Stomach (tissue), 8 donors: ENCODE measurements at regions not wholly inside any gene's neighbourhood (a gene's known extent, or its start where the extent isn't known, plus 50 kb on each side); places are given as distances from the start of the nearest gene placed in this dataset.

Source experiments
- DNase-seq, 2 donors: peaks; one replicate each; pipeline versions ENCODE4 v3.0.0 to v3.0.0-alpha.2; 2013 to 2019
- H3K27ac ChIP-seq, 5 donors: fragments of 200-600 bp in 4 of 5; sonication (generic) in 4 of 5; one replicate each; pipeline ENCODE4 v1.5.1; 2013 to 2019; ENCODE audit warnings: mild to moderate bottlenecking in 1 of 5, moderate library complexity in 1 of 5
- H3K27me3 ChIP-seq, 3 donors: fragments of 200-600 bp; sonication (generic); one replicate each; pipeline ENCODE4 v1.5.1; 2017 to 2019; ENCODE audit warnings: mixed run types in 1 of 3
- H3K36me3 ChIP-seq, 4 donors: fragments of 200-600 bp; sonication (generic); 1 replicate in 3 of 4; 2 replicates in 1 of 4; pipeline ENCODE4 v1.5.1; 2016 to 2019
- H3K4me1 ChIP-seq, 4 donors: fragments of 200-600 bp; sonication (generic); one replicate each; pipeline ENCODE4 v1.5.1; 2016 to 2019
- H3K4me3 ChIP-seq, 4 donors: fragments of 200-600 bp; sonication (generic) in 3 of 4; one replicate each; pipeline ENCODE4 v1.5.1; 2016 to 2019; ENCODE audit warnings: mild to moderate bottlenecking in 1 of 4
- H3K9me3 ChIP-seq, 4 donors: fragments of 200-600 bp; sonication (generic); one replicate each; pipeline ENCODE4 v1.5.1; 2016 to 2019
- EP300 ChIP-seq: sonication (generic); formaldehyde crosslinking; IDR thresholded peaks from one replicate; pipeline ENCODE4 v1.6.1; 2017; ENCODE audit warnings: antibody characterized with exemption
- POLR2A ChIP-seq, 4 donors: fragments of 450-650 bp; IDR thresholded peaks; one replicate each; pipeline ENCODE4 v1.6.1; 2016; ENCODE audit warnings: antibody characterized with exemption in 4 of 4, control low read depth in 2 of 4, mild to moderate bottlenecking in 1 of 4, moderate library complexity in 1 of 4
- POLR2AphosphoS5 ChIP-seq, 3 donors: sonication (generic); formaldehyde crosslinking; IDR thresholded peaks; one replicate each; pipeline ENCODE4 v1.6.1; 2016; ENCODE audit warnings: antibody characterized with exemption in 3 of 3
- WGBS, 5 donors: extraction: QIAGEN DNeasy Blood & Tissue Kit in 3 of 5; methylation state at CpG; one replicate each; pipeline versions ENCODE4 v1.1.5 to v1.1.7; 2013 to 2018; 5-methylcytosine and 5-hydroxymethylcytosine counted together
- intact Hi-C: fragments of 100-400 bp; cut with DNase I; formaldehyde crosslinking; loops from one replicate; pipeline ENCODE4 v1.15.1; 2023; ENCODE audit warnings: low total_unique reads
- TF ChIP-seq, protein P1 (sequence below), 7 experiments: fragments of 450-650 bp in 4 of 7; fragments of 200-600 bp in 3 of 7; sonication (generic) in 3 of 7; IDR thresholded peaks; one replicate each; pipeline ENCODE4 v1.5.1; 2016 to 2019; ENCODE audit warnings: antibody characterized with exemption in 7 of 7, control low read depth in 2 of 7, mild to moderate bottlenecking in 1 of 7
- donor health status: healthy with polysubstance abuse.
- donor health status: Bipolar disorder and iron deficiency.
- donor health status: healthy.

DNA sequence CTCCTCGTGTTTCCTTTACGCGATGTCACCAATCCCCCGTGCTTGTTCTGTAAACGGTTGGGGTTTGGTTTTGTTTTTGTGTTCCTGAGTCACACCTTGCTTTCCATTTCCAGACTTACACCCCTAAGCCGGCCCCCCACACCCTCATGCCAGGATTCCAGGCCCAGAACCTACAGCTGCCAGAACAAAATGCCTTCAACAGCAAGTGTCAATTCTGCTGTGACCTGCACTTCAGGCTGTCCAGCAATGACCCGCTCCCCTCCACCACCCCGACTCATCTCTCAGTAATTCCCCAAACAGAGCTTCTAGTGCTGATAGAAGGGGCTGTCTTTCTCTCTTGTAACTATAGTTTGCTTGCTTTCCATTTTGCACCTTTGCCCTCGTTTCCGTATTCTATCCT is 722.1 kb upstream of the CELF2 start:
- intact Hi-C loops, result no loop called here
- DNase-seq, result no peak
- H3K9me3 ChIP-seq, result peaks cover 0 to 4% (median 0%) of the 10 kb centered on the region in 4 donors
- H3K27ac ChIP-seq, result no peak overlapping the region
- H3K27me3 ChIP-seq, result no peaks in the 10 kb centered on the region
- peaks cover 0 to 10% (median 0%) of the 10 kb centered on the region in 4 donors for H3K4me1 ChIP-seq
- H3K36me3 ChIP-seq, result no peaks in the 10 kb centered on the region
- TF ChIP-seq, protein P1, sequence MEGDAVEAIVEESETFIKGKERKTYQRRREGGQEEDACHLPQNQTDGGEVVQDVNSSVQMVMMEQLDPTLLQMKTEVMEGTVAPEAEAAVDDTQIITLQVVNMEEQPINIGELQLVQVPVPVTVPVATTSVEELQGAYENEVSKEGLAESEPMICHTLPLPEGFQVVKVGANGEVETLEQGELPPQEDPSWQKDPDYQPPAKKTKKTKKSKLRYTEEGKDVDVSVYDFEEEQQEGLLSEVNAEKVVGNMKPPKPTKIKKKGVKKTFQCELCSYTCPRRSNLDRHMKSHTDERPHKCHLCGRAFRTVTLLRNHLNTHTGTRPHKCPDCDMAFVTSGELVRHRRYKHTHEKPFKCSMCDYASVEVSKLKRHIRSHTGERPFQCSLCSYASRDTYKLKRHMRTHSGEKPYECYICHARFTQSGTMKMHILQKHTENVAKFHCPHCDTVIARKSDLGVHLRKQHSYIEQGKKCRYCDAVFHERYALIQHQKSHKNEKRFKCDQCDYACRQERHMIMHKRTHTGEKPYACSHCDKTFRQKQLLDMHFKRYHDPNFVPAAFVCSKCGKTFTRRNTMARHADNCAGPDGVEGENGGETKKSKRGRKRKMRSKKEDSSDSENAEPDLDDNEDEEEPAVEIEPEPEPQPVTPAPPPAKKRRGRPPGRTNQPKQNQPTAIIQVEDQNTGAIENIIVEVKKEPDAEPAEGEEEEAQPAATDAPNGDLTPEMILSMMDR (IDR thresholded peaks at IDR 0.05), result no peak
- no peak for TF ChIP-seq EP300
- no peak for TF ChIP-seq POLR2A (IDR thresholded peaks at IDR 0.05)
- TF ChIP-seq POLR2AphosphoS5 (IDR thresholded peaks at IDR 0.05), result no peak
- no peak overlapping the region for H3K4me3 ChIP-seq
- WGBS, 5 donors, result 65 to 71% (median 70%) methylated on average over 10 of the region's 10 CpGs

DNA sequence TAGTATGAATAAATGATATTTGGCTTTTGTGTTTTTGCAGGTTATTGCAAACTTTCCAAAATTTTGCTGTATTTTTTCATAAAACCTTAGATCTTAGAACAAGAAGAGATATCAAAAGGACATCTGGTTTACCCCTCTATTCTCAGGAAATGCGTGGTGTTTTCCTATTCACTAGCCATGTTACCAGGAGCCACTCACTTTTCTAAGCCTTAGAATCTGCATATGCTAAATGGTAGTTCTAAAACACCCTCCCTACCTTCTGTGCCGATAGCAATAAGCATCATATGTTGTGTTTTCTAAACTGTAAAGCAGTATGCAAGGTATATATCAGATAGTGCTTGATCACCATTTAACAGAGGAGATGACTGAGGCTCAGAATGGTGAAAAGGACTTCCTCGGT is 715.0 kb upstream of the CELF2 start:
- WGBS, 5 donors, result 68 to 75% (median 72%) methylated on average over 3 of the region's 3 CpGs
- no peak for TF ChIP-seq POLR2AphosphoS5 (IDR thresholded peaks at IDR 0.05)
- TF ChIP-seq EP300, result no peak
- TF ChIP-seq POLR2A (IDR thresholded peaks at IDR 0.05), result no peak
- TF ChIP-seq, protein P1 (IDR thresholded peaks at IDR 0.05), result no peak
- Histone ChIP-seq H3K36me3 (no peaks in the 10 kb centered on the region), H3K27ac (no peak overlapping the region), H3K4me3 (no peak overlapping the region), H3K4me1 (no peaks in the 10 kb centered on the region), H3K9me3 (no peaks in the 10 kb centered on the region), H3K27me3 (no peaks in the 10 kb centered on the region)
- DNase-seq, result no peak
- intact Hi-C loops, result no loop called here

DNA sequence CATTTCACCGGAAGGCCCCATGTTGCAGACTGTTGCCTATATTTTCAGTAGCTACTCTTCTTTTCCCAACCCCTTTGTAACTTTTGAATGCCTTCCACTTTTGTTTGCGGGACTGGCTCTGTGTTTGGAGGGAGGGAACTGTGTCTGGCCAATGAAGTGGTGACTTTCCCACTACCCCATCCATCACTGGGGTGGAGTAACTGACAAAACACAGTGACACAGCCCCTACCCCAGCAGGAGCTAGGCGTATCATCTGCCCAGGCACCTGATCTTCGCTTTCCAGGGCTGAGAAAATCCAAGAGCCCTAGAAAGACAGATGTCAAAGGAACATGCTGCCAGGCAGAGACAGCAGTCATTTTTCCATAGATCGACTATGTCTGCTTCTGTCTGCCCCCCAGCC is 710.6 kb upstream of the CELF2 start:
- no peak overlapping the region for H3K27ac ChIP-seq
- TF ChIP-seq EP300 (no peak), POLR2AphosphoS5 (IDR thresholded peaks at IDR 0.05) (no peak), POLR2A (IDR thresholded peaks at IDR 0.05) (no peak)
- TF ChIP-seq, protein P1 (IDR thresholded peaks at IDR 0.05), result no peak
- intact Hi-C loops, result no loop called here
- no peaks in the 10 kb centered on the region for H3K4me1 ChIP-seq
- DNase-seq, result no peak
- H3K36me3 ChIP-seq, result no peaks in the 10 kb centered on the region
- 79 to 84% (median 83%) methylated on average over 5 of the region's 5 CpGs for WGBS, 5 donors
- H3K4me3 ChIP-seq, result no peak overlapping the region
- no peaks in the 10 kb centered on the region for H3K27me3 ChIP-seq
- no peaks in the 10 kb centered on the region for H3K9me3 ChIP-seq

DNA sequence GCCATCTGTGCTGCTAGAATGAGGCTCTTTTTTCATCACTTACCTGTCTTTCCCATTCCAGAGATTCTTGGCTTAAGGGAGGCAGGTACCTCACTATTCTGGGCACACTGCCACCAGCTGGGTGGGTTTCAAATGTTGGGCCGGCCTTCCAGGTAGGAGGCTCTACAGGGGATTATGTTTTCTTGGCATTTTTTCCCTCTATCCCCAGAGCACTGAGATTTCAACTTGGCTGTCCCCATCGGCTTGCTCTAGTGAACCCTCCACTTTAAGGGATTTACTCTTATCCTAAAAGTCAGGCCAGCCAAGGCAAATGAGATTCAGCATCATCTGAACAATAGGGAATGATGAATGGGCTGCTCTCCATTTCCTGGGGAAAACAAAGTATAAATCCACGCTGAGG is 710.1 kb upstream of the CELF2 start:
- Histone ChIP-seq H3K36me3 (no peaks in the 10 kb centered on the region), H3K4me3 (no peak overlapping the region), H3K4me1 (no peaks in the 10 kb centered on the region), H3K9me3 (no peaks in the 10 kb centered on the region), H3K27me3 (no peaks in the 10 kb centered on the region), H3K27ac (no peak overlapping the region)
- intact Hi-C loops, result no loop called here
- no peak for TF ChIP-seq EP300
- TF ChIP-seq POLR2AphosphoS5 (IDR thresholded peaks at IDR 0.05), result no peak
- no peak for TF ChIP-seq POLR2A (IDR thresholded peaks at IDR 0.05)
- TF ChIP-seq, protein P1 (IDR thresholded peaks at IDR 0.05), result no peak
- 58 to 72% (median 67%) methylated on average over 3 of the region's 3 CpGs for WGBS, 5 donors
- DNase-seq, result no peak
